ENCODE measurements at regions not wholly inside any gene's neighbourhood (a gene's known extent, or its start where the extent isn't known, plus 50 kb on each side); places are given as distances from the start of the nearest gene placed in this dataset.

DNA sequence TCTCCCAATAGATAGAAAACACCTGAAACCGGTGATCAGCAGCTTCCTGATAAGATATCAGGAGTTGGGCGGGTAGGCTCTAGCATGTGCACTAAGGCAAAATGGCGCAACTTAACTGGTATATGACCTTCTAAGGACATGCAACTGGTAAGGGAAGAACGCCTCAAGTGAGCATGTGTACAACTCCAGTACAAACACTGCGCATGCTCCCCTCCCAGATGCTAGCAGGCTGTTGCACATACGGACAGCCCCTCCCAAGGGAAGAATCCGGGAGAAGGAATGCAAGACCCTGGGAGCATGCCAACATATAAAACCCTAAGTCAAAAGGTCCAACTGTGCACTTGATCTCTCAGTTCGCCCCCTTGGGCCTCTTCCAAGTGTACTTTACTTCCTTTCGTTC, 110.8 kb downstream of the TSEN15 start:
- TF ChIP-seq, protein P1, sequence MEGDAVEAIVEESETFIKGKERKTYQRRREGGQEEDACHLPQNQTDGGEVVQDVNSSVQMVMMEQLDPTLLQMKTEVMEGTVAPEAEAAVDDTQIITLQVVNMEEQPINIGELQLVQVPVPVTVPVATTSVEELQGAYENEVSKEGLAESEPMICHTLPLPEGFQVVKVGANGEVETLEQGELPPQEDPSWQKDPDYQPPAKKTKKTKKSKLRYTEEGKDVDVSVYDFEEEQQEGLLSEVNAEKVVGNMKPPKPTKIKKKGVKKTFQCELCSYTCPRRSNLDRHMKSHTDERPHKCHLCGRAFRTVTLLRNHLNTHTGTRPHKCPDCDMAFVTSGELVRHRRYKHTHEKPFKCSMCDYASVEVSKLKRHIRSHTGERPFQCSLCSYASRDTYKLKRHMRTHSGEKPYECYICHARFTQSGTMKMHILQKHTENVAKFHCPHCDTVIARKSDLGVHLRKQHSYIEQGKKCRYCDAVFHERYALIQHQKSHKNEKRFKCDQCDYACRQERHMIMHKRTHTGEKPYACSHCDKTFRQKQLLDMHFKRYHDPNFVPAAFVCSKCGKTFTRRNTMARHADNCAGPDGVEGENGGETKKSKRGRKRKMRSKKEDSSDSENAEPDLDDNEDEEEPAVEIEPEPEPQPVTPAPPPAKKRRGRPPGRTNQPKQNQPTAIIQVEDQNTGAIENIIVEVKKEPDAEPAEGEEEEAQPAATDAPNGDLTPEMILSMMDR (IDR thresholded peaks at IDR 0.05; ENCODE audit: insufficient read depth, missing control alignments) = no peak
- FAIRE-seq = no peak
- DNase-seq (ENCODE audit: insufficient read length, low spot score) = no peak

DNA sequence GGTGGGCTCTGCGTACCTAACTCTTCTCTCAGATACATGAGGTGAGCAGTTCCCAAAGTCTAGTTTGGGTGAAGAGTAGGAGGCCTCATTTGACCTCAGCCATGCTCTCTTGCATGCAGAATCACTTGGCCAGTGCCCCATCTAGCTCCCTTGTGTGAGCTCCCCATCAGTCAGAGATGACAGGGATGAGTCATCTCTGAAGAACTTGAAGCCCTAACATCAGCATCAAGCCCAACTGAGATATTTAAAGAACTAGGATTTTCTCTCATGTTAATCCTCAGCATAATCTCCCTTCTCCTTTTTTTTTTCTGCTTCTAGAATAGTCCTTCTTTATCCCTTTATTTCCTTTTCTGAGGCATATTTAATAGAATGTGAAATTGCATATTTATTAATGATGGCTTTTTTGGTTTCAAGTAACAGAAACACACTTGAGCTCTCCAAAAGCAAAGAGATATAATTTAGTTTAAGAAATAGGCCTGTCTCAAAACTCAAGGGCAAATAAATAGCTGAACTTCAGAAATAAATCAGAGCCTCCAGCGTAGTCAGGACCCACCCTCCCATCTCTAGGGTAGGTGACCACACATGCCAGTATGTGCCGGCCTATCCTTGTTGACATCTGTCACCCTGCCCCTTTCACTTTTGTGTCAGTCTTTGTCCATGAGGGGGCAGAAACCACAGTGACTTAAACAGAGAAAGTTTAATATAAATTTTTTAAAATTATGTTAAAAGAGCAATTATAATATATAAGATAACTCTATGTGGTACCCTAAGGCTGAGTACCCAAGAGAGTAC, 112.3 kb downstream of the TSEN15 start:
- FAIRE-seq = no peak
- TF ChIP-seq, protein P1 (IDR thresholded peaks at IDR 0.05; ENCODE audit: insufficient read depth, missing control alignments) = no peak

DNA sequence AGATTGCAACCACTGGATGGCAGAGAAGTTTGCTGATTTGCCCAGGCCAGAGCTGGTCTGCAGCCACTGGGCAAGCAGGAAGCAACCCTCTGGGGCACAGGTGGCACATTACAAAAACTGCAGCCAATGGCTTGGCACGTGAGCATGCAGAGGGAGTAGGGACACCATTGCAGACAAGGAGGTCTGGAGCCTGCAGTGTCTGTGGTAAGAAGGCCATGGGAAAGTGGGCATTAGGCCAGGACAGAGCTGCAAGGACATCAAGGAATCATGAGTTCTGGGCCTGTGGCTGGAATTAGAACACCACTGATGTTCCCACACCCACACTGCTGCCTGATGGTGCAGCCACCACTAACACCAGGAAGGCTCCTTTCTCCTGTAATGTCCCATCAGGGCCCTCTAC, 113.0 kb downstream of the TSEN15 start:
- TF ChIP-seq, protein P1 (IDR thresholded peaks at IDR 0.05; ENCODE audit: insufficient read depth, missing control alignments) = no peak
- no peak for FAIRE-seq
- DNase-seq (ENCODE audit: insufficient read length, low spot score) = no peak

More for the DNA sequence above, 112.3 kb downstream of the TSEN15 start:
- no peak for DNase-seq (ENCODE audit: insufficient read length, low spot score)

DNA sequence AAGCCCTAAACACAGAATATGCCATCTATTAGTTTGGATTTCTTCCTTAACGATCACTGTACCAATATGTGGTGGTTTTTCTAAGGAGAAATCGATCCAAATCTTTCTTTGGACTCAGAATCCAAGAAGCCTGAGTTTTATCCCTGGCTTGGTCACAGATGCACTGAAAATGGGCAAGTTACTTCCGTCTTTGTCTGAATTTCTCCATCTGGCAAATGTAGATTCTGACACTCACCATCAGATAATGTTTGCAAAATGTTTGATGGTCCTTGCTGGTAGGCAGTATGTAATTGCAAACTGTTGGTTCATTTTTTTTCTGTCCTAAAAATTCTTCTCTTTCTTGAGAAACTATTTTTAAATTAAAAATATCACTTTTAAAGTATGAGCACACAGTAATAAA, 115.0 kb downstream of the TSEN15 start:
- TF ChIP-seq, protein P1 (IDR thresholded peaks at IDR 0.05; ENCODE audit: insufficient read depth, missing control alignments) = no peak
- no peak for DNase-seq (ENCODE audit: insufficient read length, low spot score)
- no peak for FAIRE-seq

DNA sequence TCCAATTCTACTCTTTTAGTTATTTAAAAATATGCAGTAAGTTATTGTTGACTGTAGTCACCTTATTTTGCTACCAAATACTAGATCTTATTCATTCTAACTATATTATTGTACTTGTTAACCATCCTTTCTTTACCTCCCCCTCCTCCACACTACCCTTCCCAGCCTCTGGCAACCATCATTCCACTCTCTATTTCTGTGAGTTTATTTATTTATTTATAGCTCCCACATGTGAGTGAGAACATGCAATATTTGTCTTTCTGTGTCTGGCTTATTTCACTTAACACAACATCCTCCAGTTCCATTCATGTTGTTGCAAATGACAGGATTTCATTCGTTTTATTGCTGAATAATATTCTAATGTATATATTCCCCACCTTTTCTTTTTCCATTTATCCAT, 115.8 kb downstream of the TSEN15 start:
- FAIRE-seq = no peak
- DNase-seq (ENCODE audit: insufficient read length, low spot score) = no peak
- TF ChIP-seq, protein P1 (IDR thresholded peaks at IDR 0.05; ENCODE audit: insufficient read depth, missing control alignments) = no peak

DNA sequence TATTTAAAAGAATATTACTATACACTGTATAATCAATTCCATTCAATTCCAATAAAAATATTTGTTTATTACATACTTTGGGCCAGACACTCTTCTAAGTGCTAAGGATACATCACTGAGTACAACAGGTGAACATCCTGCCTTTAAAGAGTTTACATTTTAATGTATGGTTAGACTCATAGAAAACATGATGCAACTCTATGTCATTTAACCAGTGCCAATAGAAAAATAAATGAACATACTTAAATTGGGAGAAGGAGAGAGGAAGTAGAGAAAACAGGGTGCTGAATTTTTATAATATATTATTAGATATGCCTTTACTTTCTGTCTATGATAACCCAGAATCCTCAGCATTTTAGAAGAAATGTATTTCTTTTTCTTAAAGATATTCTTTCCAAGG, 119.2 kb downstream of the TSEN15 start:
- TF ChIP-seq, protein P1 (IDR thresholded peaks at IDR 0.05; ENCODE audit: insufficient read depth, missing control alignments) = no peak
- DNase-seq (ENCODE audit: insufficient read length, low spot score) (no peak), FAIRE-seq (no peak)

DNA sequence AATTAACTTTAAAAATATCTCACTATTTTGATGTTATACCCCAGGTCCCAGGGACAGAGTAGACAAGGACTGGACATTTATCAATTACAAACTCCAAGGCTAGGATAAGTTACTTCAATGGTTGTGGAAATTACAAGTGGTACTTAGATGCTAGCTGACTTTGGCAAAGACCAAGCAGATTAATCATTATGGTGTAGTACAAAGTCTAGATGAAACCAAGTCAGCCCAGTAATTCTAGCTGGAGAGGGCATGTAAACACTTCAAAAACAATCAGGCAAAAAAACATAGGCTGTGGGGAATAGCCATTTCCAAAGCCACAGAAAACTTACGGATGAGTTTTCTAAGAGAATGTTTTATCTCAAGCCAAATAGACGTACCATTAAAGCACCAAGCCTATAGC, 124.5 kb downstream of the TSEN15 start:
- DNase-seq (ENCODE audit: insufficient read length, low spot score) (no peak), FAIRE-seq (peak; percentile 38)
- TF ChIP-seq, protein P1 (IDR thresholded peaks at IDR 0.05; ENCODE audit: insufficient read depth, missing control alignments) = no peak
